Adrenal gland (tissue), 5 donors: ENCODE measurements at regions not wholly inside any gene's neighbourhood (a gene's known extent, or its start where the extent isn't known, plus 50 kb on each side); places are given as distances from the start of the nearest gene placed in this dataset.

Experiments
- POLR2A ChIP-seq, 2 donors: fragments of 450-650 bp; IDR thresholded peaks; one replicate each; pipeline ENCODE4 v1.6.1; 2017; ENCODE audit warnings: antibody characterized with exemption in 2 of 2, mild to moderate bottlenecking in 2 of 2, moderate library complexity in 1 of 2
- TF ChIP-seq, protein P1 (sequence below), 6 experiments: fragments of 450-650 bp in 4 of 6; fragments of 200-600 bp in 2 of 6; sonication (generic) in 1 of 6; IDR thresholded peaks; 1 replicate in 5 of 6; 2 replicates in 1 of 6; pipeline versions ENCODE4 v1.5.1 to v1.8.0; 2016 to 2021; ENCODE audit warnings: antibody characterized with exemption in 6 of 6, mild to moderate bottlenecking in 2 of 6, moderate library complexity in 1 of 6
- donor health status: DM: no; HTN: no; CAD: no.

DNA sequence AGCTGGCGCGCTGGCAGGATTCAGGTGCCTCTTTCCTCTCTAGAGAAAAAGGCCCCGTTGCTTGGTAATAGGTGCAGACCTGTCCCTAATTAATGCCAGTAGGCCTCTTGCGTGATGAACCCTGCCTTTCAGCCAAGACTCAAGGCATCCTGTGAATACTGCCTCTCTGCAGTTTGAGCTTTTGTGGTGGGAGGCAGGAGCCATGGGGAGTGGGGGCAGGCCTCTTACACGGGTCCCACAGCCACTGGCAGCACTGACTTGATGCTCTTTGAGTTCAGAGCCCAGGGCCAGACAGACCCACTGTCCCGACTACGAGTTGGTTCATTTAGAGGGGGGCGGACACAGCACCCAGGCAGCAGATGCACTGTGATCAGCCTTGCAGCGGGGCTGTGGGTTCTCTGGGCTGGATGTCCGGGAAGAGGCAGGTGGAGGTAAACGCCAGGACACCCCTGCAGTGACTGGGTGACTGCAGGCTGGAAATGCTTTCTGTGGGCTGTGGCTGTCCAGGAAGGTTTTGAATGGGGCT, 237.0 kb downstream of the SEC14L1 start:
- TF ChIP-seq, protein P1, sequence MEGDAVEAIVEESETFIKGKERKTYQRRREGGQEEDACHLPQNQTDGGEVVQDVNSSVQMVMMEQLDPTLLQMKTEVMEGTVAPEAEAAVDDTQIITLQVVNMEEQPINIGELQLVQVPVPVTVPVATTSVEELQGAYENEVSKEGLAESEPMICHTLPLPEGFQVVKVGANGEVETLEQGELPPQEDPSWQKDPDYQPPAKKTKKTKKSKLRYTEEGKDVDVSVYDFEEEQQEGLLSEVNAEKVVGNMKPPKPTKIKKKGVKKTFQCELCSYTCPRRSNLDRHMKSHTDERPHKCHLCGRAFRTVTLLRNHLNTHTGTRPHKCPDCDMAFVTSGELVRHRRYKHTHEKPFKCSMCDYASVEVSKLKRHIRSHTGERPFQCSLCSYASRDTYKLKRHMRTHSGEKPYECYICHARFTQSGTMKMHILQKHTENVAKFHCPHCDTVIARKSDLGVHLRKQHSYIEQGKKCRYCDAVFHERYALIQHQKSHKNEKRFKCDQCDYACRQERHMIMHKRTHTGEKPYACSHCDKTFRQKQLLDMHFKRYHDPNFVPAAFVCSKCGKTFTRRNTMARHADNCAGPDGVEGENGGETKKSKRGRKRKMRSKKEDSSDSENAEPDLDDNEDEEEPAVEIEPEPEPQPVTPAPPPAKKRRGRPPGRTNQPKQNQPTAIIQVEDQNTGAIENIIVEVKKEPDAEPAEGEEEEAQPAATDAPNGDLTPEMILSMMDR (IDR thresholded peaks at IDR 0.05) = no peak
- TF ChIP-seq POLR2A (IDR thresholded peaks at IDR 0.05) = no peak
